GM21381 (cell line): ENCODE measurements at regions not wholly inside any gene's neighbourhood (a gene's known extent, or its start where the extent isn't known, plus 50 kb on each side); places are given as distances from the start of the nearest gene placed in this dataset.
"Not testable (repeated sequence)": the region's sequence is repeated elsewhere in the genome, so short reads cannot be mapped to it uniquely, and the experiment has no call there.

ENCODE experiments used
- ATAC-seq: cut with Tn5 transposase; IDR thresholded peaks from one replicate; pipeline ENCODE4 v1.9.1; 2021; ENCODE audit warnings: mild to moderate bottlenecking, moderate library complexity; ENCODE audit not compliant: unreplicated experiment

DNA sequence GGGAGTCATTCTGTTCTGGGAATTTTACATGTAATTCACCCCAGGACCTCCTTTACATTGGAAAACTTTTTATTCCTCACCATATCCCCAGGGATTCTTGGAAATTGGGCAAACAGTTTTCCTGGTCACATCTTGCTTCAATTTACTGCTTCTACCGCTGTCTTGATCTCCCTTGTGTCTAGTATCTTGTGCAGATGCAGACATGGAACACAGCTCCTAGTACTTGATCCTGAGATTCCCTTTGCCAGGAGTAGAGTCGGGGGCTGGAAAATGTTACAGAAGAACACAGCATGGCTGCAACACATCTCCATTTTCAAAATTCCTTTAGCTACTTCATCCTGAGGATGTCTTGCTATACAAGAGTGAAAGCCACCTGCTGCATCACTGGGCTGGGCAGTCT, 472.8 kb downstream of the PLCL1 start:
- no peak for ATAC-seq

DNA sequence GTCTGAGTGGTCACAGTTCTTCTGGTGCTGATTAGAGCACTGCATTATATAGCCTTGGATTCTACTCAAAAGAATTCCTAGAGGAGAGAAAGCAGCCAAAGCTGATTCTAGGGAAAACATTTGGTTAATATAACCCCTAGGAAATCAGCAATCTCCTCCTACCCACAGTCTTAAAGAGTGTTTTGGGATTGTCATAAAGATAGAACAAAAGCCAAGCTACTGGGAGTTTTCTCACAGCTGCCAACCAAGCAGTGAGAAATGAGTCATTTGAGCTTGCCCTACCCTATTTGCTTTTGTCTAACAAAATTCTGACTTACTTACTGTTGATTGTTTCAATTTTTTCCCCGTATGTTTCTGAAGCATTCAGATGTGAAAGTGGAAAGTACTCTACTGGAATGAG, 469.3 kb downstream of the PLCL1 start:
- no peak for ATAC-seq

DNA sequence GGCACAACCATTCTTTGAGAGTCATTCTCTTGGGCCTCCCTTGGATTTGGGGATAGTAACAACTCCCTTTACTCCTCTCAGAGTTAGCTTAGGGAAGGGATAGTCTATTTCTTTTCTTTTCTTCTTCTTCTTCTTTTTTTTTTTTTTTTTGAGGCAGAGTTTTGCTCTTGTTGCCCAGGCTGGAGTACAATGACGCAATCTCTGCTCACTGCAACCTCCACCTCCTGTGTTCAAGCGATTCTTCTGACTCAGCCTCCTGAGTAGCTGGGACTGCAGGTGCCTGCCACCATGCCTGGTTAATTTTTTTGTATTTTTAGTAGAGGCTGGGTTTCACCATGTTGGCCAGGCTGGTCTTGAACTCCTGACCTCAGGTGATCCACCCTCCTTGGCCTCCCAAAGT, 465.8 kb downstream of the PLCL1 start:
- not testable (repeated sequence) for ATAC-seq

DNA sequence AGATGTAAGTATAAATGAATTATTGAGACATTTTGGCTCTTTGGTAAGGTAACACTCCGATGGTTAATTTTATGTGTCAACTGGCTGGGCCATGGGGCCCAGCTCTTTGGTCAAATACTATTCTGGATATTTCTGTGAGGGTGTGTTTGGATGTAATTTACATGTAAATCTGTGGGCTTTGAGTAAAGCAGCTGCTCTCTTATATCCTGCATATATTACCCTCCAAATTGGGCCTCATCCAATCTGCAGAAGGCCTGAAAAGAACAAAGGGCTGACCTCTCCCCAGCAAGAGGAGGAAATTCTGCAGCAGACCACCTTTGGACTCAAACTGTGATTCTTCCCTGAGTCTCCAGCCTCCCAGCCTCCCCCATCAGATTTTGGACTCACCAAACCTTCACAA, 464.1 kb downstream of the PLCL1 start:
- ATAC-seq: no peak

DNA sequence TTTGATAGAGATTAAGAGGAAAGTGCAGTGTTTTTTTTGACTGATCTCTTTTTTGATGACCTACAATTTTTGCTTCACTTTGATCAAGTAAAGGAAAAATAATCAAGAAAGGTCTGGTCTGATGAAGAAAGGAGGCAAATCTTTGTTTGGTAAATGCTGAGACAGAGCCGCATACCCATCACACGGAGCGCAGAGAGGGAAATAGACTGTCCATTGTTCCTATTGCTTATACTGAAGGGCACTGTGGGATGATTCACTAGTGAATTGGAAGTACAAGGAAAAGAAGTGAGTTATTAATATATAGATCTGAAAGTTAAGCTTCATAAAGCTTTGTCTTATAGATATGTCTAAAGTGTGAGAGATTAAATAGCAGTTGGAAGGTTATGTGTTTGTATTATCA, 455.1 kb downstream of the PLCL1 start:
- no peak for ATAC-seq

DNA sequence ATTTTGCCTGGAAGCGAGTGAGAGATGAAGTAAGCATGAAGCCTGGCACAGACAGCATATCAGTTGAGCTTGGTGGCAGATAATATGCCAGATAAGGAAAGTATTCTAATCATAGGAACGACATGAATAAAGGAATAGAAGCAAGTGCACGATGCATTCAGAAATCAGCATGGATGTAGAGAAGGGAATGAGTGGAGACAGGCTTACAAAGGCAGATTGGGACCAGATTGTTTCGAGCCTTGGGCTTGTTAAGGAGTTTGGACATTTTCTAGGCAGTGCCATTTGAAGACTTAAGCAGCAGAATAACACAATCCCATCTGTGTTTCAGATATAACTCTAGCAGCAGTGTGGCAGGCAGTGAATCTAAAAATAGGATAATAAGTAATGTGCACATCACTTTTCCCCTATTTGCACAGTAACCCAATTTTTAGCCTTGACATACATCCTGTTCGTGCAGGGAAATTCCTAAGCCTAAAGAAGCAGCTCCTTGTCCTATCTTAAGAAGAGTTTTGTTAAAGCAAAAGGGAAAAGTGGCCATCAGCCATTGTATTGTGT, 450.2 kb downstream of the PLCL1 start:
- no peak for ATAC-seq

DNA sequence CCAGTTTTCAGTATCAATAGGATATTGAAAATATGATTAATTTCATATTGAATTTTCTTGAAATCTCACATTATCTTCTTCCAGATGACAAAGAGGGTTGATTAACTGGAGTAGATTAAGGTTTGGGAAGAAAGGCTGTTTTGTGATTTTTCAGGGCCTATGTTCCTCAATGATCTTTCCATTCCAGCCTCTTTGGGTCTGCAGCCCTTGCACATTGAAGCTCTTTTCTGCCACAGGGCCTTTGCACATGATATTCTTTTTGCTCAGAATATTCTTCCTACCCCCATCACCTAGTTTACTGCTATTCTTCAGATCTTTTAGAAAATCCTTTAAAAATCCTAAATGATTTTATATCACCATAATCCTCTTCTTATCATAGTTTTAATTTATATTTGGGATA, 449.6 kb downstream of the PLCL1 start:
- ATAC-seq: no peak

DNA sequence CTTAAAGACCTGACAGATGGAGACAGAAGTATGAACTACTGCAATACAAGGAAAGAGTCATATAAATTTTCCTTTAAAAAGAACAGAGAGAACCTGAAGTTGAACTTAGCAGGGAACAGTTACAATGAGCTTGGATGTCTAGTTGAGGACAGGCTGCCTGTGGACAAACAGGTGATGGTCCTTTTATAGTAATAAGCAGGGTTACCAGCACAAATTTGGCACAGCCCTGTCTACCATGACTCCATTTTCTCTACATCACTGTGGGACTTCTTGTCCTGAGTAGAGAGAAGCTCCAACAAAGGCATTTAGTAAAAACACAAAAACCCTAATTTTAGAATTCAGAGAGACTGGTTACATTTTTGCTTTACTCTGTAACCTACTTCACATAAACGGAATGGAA, 448.1 kb downstream of the PLCL1 start:
- no peak for ATAC-seq

DNA sequence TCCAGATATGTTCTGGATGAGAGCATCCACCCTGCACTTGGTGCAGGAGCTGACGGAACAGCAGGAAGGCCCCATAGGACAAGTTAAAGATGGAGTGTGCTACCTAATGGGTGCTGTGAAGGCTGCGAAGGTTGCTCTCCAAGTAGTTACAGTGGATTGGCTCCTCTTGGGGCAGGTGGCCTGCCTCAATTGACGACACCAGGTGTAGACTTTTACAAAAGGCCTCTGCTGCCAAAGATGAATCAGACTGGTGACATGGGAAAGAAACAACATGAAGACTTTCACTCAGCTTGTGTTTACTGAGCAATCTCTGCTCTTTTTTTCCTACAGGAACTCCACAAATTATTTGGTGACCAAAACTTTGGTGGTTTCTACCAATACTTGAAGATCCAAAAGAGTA, 437.7 kb downstream of the PLCL1 start:
- no peak for ATAC-seq

DNA sequence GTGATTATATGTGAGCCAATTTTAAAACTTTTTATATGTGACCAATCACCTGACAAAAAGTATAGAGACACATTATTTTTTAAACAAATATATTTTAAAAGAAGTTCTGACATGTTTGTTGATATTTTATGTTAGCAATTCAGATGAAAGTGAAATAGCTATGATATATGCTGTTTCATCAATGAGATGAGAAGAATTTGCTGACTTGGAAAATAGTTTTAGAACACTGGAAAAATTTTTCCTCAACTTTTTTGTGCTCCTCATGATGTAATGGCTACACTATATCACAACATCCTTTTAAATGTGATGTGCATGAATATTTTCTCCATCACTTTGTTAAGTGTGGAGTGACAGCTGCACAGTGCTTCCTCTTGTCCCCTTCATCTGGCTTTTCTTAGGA, 434.0 kb downstream of the PLCL1 start:
- no peak for ATAC-seq

DNA sequence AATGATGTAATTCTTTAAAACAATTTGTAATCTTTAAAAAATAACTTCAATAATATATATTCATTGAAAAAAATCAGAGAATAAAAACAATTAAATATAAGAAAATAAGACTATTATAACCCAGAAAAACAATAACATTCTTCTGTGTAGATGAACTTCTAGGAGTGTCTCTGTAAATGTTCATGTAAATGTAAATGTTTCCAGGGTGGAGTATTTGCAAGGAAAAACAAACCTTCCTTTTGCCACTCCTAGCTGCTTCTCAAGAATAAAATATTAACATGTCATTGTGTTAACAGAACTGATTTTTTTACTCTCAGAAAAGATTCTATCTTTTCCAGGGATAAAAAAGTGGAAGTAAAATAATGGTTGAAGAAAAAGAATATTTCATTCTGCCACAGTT, 431.9 kb downstream of the PLCL1 start:
- ATAC-seq: no peak

DNA sequence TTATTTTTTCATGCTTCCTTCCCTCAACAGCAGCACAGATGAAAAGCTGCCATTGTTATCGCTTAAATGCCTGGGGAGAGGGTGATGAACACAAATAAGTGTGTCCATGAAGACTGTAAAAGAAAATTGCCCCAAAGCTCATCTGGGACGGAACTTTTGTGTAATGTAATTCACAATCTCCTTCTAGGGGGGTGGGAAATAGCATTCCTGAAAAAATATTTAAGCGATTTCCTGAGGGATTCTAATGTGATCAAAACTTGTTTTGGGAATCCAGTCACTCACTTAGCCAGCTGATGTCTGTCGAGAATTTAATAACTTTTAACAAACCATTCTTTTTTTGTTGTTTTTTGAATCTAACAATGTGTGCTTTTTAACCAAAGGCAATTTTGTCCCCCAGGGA, 427.9 kb downstream of the PLCL1 start:
- no peak for ATAC-seq

DNA sequence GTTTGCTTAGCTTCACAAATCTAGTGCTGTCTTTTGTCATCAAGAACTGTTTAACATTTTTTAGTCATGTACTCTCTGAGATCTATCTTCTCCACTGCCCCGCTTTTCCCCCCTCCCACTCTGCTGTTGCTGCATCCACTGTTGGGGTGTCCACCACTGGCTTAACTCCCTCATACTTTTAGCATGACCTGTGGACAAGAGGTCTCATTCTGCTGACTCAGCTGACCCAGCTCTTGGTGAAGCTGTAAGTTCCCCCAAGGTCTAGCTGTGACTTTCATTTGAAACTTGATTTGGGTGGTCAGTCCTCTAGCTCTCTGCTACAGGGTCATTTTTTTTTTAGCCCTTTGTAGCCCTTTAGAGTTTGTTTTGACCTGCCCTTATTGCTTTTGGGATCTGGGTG, 427.2 kb downstream of the PLCL1 start:
- no peak for ATAC-seq

DNA sequence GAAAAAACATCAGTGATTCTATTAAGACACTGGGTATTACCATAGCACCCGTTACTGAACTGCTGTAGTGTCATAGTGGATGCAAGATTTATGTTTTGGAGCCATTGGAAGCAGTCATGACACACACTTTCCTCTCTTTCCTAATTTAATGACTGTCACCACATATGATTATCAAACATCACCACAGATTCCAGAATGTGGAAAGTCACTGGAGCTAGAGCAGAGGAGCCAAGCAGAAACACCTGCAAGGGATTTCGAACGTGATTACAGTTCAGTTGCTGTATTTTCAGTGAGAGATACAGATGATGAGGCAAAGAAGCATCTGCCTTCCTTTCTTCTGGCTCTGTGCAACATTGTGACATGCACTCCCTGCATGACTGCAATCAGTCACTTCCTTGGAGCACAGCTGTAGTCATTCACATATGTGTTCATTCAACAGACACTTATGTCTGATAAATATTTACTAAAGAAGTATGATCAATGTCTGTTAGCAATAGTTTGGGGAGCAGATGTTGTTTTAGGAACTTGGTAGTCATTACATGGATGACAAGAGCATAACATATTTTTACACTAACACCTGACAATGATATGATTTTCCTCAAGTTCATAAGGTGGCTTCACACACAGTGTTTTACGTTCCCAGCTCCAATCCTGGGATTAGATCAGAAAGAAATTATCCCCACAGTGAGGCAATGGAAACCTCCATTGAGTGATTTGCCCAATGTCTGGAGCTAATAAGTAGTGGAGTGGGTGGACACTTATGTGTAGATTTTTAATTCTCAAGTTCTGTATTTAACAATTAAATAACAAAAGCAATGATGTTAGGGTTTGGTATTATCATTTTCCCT, 416.6 kb downstream of the PLCL1 start:
- ATAC-seq: no peak

DNA sequence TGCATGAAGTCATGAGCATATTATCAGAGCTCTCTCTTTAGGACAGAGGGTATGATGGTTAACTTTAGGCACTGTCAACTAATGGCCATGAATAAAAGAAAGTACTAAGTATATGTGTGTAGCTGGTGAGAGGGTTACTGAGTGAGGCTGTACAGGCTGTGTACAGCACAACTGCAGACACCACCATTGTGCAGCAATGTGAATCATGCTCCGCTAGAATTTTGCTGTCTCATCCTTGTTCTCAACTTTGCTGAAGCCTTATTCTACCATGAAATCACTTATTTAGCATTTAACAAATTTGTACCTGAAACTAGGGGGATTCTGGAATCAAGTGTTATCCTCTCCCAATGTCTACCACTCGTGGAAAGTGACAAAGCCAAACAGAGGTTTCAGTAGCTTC, 414.9 kb downstream of the PLCL1 start:
- no peak for ATAC-seq

DNA sequence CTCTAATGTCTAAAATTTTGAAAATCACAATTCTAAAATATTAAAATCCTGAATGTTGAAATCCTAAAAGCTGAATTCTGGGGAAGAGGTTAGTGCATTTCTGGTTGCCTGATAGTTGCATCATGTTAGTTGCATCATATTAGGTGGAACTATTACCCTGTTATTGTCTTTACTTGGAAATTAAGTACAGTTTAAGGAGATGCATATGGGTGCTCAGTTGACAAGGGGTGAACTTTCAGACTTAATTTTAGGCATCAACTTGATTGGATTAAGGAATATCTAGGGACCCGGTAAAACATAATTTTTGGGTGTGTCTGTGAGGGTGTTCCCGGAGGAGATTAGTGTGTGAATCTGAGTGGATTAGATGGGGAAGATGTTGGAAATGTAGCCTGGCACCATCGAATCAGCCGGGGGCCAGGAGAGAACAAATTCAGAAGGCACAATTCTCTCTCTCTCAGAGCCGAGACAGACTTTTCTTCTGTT, 409.8 kb downstream of the PLCL1 start:
- ATAC-seq: no peak

DNA sequence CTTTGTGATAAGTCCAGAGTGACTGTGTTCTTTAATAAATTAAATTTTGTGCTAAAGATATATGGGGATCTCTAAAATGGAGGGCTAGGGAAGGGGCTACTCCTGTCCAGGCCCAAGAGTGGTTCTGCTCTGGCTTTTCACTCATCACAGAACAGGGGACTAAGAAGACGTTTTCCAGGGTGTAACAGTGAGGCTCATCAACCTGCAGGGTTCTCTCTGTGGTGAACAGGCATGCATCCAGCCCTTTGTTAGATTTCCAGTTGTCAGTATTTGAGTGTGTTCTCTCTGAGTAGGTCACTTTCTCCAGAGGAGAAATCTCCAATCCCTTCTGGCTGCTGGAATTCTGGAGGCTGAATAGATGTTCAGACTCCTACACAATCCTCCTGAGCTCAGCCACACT, 408.9 kb downstream of the PLCL1 start:
- no peak for ATAC-seq

DNA sequence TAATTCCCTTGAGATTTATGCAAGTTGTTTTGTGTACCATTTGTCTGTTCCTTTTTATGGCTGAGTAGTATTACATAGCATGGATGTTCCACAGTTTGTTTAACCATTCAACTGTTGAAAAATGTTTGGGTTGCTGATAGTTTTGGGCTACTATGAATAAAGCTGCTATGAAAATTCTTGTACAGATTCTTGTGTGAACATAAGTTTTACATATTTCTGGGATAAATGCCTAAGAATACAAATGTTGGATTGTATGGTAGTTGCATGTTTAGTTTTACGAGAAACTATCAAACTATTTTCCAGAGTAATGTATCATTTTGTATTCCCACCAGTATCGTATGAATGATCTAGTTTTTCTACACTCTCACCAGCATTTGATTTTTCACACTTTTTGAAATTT, 407.3 kb downstream of the PLCL1 start:
- ATAC-seq: no peak

DNA sequence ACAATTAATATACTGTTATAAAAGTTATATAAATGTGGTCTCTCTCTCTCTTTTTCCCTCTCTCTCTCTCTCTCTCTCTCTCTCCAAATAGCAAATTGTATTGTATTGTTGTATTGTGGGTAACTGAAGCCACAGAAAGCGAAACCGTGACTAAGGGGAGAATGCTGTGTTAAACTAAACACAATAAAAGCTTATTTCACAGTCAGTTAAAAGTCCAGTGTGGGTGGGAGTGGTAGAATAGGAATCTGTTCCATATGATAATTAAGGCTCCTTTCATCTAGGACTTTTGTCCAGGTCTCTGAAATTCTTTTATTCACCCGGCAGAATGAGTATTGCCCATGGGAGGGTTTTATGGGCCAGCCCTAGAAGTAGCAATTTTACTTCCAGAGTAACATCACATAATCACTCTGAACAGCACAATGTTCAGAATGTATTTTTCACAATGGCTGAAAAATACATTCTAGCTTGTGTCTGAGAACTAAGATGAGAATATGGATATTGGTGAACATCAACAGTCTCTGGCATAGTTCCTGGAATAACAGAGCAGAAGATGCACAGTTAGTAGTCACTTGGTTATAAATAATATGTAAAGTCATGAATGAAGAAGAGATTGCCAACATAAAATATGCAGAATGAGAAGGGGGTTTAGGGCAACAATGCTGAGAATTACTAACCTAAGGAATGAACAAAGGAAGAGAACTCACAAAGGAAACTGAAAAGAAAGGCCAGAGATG, 399.1 kb downstream of the PLCL1 start:
- no peak for ATAC-seq
